Left kidney (tissue), 1 donor: ENCODE measurements at regions not wholly inside any gene's neighbourhood (a gene's known extent, or its start where the extent isn't known, plus 50 kb on each side); places are given as distances from the start of the nearest gene placed in this dataset.

Source experiments
- DNase-seq: peaks from one replicate; pipeline ENCODE4 v3.0.0-alpha.2; 2013

DNA sequence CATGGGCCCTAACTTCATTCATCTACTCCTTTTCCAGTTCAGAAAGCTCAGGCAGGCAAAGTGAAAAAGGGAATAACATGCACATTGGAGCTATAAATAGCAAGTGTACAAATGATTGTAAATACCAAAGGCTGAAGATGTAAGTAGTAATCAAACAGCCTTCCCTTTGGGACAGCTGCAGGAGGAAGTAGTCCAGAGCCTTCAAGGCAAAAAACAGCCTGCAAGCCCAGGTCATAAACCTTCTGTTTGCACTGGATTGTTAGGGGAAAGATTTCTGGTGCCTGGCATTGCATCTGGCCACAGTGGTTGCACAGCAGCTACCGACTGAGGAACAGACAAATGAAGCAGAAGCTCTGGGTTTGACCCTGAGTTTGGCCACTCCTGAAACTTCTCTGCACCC, 98.6 kb upstream of the PMFBP1 start:
- DNase-seq: no peak

DNA sequence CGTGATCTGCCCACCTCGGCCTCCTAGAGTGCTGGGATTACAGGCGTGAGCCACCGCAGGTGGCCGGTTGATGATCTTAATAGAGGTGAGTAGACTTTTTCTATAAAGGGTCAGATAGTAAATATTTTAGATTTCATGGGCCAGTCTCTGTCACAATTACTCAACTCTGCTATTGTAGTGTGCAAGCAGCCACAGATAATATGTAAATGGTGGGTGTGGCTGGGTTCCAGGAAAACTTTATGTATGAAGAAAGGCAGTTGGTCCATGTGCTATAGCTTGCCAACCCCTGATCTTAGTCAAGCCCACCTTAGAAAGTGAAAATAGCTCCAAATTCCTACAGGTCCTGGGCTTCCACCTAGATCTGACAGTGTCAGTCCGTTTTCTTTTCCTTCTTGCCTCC, 94.9 kb upstream of the PMFBP1 start:
- DNase-seq: no peak

DNA sequence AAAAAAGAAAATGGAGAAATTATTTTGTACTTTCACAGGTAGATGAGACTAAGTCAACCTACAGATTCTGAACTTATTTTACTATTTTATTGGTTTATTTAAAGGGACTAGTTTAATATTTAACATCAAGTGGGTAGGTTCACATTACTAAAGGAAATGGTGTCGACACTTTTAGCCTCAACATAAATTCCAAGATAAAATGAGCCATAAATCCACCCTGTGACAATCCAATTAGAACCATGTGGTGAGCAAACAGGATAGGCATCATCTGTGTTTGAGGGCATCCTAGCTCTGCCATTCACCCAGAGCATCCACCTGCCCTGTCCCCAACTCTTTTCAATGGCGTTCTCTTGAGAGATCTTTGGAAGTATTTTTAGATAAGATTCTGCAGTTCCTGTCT, 92.8 kb upstream of the PMFBP1 start:
- DNase-seq: no peak

DNA sequence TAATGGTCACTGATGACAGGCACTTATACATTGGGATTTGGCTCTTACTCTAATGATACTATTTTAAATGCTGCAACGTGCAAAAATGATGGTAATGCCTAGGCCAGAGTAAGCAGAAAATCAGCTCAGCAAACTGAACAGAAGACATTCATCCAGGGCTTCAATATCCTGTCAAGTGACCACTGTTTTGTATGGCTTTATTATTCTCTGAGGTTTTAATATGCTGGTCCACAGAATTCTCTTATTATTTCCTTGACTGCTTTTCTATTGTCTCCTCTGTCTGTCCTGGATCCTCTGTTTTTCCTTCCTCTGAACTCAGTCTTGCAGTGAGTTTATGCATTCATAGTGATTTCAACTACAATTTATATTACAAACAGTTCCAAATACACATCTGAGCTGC, 90.8 kb upstream of the PMFBP1 start:
- DNase-seq: no peak

DNA sequence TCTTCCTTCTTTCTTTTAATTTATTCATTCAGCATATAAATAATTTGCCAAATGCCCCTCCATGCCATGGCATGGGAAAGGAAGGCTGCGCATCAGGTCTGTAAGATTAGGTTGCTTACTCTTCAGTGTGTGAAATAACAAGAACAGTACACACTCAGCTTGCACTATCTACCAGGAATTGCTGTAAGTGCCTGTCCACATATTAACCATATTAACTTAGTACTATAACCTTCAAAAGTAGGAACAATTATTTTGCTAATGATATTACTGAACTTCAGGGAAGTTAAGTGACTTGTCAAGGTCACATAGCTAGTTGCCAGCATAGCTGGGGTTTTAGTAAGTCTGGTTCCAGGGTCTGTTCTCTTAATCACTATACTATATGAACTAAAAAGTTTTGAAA, 89.2 kb upstream of the PMFBP1 start:
- DNase-seq: no peak

DNA sequence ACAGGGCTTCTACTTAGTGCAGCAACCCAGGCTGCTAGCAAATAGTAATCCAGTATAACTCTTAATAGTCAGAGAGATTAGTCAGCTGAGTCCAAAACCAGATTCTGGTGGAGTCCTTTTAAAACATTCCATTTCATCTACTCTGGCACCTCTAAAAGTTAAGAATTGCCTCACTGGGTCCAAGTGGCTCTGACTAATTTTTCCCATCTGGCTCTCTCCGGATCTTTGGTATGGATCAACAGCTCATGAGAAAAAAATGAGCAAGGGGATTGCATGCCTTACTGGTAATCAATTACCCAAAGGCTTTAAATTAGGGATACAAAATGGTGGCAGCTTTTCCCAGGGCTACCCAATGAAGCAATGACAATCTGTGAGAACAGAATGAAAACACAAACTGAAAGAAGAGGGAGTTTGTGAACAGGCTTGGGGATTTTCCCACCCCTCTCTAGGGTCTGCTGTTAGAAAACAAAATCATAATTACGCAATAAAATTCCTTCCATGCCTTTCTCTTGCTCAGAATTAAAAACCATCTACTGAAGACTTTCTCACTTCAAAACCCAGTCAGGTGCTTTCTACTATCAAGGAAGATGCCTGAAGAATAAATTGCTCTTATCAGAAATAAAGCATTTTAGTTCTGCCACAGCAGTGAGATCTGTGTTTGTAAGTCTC, 84.6 kb upstream of the PMFBP1 start:
- DNase-seq: no peak

DNA sequence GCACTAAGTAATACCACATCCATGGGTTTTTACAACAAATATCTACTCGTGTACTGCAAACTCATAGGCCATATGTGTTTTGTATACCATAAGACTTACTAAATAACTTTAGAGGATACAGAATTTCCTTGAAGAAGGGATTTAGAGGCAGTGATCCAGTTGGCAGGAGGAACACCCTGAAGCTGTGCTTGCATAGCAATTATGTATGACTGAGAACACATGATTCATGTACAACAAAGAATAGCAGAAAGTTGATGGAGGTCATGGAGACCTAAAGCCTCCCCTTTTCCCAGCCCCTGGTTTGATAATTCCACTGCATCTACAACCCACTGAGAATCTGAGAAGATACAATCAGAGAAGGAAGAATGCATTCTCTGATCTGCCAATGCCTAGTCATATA, 83.8 kb upstream of the PMFBP1 start:
- DNase-seq: no peak

DNA sequence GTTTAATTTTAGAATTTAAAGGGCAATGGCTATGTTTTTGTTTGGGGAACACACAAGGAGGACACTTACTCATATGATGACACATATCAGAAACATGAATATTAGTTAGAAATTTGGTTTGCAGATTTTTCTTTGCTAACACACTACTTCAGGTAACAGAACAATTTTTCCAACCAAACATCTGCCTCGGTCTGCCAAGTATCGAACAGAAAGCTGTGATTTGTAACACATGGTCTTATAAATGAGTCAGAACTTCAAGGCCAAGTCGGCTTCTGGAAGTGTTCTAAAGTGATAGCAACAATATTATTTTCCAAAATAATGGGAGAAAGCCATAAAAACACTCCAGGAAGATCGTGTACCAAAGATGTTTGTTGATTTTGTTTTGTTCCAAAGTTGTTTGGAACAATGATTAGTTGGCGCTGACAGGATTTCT, 75.9 kb upstream of the PMFBP1 start:
- no peak for DNase-seq

DNA sequence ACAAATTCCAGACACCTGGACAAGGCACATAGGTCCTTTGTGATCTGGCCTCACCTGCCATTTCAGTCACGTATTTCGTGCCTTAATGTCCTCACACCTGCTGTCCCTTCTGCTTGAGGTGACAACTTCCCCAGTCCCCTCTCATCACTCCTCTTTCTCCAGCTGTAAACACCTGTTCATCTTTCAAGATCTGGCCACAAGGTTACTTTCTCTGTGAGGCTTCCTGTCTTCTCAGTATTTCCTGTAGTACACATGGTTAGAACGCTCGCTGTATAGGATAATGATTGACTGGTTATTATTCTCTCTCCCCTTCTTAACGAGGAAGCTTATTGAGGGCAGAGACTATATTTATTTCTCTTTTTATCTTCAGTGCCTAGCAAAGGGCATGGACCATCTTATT, 74.5 kb upstream of the PMFBP1 start:
- DNase-seq: no peak

DNA sequence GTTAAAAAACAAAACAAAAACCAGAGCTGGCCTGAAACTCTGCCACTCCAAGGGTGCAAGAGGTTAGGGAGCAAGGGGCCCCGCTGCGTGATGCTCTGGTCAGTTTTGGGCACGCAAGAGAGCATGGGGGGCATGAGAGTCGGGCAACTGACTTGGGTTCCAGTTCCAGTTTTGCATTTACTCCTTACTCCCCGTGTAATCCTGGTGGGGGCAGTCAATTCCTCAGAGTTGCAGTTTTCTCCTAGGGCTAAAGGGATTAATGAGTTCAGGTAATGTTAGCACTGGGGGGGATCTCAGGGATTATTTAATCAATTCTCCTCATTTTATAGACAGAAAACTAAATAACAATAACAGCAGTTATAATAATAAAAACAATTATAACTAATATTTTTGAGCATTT, 72.9 kb upstream of the PMFBP1 start:
- DNase-seq: no peak

DNA sequence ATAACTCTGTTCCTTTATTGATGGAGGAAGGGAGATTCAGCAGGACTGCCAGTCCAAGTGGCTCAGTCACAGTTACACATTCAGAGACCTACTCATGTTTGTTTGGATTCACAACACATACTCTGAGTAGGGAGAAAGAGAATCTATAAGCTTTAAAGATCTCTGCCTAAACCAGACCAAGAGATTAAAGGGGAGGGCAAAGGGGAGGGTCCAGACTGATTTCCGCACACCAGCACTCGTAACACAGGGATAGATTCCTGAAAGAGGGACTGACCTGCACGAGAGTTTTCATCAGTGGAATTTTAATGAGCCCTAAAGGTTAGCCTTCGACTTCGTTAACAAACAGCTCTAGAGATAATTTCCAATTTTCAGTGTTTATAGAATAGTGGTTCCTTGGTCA, 71.7 kb upstream of the PMFBP1 start:
- DNase-seq: no peak

DNA sequence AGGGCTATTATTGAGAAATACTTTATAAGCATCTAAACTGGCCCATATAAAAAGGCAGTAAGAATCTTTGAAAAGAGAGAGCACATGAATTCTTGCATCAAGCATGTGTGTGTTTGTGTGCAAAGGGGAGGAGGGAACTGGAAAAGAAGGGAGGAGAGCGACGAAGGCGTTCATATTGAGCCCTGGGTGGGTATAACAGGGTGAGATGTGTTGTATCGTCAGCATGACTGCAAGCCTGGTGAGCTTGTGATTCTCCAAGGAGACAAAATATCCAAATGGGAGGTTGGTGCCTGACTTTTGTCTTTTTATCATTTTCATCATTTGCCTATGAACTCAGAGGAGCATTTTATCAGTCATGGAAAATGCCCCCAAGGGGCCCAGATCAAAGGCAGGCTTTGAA, 70.8 kb upstream of the PMFBP1 start:
- DNase-seq: no peak

DNA sequence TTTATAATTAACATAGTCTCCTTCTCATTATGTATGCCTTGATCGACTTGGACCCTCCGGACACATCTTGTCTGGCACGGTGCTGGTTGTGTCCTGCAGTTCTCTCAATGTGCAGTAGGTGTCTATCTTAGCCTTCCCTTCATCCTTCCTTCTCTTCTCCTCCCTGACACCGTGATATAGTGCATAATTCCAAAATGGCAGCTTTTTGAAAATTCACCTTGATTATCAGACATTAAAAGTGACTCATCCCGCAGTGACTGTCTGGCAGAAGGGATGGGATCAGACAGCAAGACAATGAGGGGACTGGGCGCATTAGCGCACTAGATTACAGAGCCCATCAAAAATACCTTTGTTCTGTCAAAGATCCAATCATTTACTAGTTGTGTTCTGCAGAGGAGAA, 70.0 kb upstream of the PMFBP1 start:
- no peak for DNase-seq

DNA sequence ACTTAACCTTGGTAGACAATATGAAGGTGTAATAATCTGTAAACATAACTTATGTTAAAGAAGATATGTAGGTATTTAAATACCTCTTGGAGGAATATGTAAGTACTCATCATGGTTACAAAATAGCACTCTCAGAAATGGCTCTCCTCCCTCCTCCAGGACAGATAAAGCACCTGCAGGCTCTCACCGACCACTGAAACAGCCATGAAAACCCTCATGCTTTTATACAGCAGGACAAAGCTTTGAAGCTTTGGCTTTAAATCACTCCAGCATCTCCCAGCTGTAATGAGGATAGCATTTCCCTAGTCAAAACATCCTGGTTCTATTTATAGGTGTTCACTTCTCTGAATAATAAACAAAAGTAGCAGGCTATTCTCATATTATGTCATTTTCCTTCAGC, 69.1 kb upstream of the PMFBP1 start:
- no peak for DNase-seq

DNA sequence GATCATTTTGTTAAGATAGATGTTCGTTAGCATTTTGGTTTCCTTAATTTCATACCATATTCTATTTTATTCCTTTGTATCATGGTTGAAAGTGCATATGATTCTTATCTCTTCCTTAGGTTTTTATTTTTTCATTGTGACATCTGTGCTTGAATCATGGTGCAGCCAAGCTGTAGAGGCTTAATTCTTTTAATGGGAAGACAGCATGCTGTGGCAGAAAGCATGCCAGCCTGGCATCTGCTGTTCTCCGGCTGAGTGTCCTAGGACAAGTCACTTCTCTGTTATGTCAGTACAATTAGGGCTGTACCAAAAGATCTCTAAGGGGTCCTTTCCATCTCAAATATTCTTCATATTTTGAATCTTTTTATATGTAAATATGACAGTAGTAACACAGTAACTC, 68.5 kb upstream of the PMFBP1 start:
- no peak for DNase-seq

DNA sequence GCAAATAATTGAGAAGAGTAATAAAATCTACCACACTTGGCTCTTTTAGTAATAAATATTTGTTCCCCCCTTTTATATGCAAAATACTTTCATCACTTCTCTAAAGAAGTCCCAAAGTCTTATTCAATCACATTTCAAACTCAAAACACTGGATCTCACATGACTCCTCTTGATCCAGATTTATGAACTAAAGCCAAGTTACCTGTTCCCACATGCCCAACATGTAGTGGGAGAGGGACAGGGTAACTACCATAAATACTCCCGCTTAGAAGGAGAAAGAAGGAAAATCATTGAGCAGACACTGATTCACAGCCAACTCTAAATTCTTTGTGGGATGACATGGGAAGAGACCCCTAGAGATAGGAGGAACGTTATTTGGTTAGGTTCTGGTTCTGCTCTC, 64.9 kb upstream of the PMFBP1 start:
- DNase-seq: no peak

DNA sequence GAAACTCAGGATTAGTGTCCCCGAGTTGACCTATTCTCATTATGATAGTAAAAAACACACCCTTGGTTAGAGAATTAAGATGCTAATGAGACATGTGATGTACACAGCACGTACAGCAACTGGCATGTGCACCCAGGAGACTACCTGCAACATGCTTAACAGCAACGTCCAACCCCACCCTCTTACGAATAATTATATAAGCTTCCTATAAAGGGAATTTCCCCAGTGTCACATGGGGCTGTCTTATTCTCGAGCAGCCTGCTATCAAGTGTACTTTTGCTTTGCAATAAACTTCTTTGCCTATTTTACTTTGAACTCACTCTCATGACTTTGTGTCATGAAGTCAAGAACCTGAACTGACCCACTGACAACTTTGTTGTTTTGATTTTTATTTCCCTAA, 62.4 kb upstream of the PMFBP1 start:
- no peak for DNase-seq

DNA sequence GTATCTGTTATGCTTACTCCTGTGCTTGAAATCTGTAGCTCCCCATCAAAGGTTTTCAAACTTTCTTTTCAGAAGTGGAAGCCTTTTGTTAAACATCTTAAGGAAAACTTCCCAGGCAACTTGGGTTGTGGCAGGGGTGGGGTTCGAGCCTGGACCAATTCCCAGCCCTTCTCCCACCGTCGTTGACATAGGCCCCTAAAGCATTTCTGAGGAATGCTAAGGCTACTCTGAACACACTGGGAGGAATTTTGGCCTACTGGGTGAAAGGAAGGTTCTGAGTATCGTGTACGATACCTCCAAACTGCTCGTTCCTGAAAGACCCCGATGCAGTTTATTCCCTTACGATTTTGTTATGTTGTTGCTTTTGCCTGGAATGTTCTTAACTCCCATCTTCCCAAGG, 56.1 kb upstream of the PMFBP1 start:
- no peak for DNase-seq

DNA sequence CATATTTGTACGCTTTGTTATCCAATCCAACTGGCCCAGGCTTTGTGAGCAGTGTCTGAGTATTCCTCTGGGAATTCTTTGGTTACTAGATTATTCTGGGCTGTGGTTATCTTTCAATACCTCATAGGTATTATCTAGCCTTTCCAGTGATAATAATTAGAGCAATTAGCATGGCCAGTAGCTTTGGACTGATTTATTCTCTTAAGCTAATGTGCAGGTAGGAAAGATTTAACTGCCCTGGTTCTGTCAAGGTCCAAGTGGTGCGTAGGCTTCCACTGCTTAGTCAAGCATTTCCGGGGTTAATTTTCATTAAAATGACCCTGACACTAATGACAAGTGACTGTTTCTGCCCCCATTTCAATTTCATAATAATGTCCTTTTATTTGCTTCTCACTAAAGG, 54.2 kb upstream of the PMFBP1 start:
- DNase-seq: no peak

DNA sequence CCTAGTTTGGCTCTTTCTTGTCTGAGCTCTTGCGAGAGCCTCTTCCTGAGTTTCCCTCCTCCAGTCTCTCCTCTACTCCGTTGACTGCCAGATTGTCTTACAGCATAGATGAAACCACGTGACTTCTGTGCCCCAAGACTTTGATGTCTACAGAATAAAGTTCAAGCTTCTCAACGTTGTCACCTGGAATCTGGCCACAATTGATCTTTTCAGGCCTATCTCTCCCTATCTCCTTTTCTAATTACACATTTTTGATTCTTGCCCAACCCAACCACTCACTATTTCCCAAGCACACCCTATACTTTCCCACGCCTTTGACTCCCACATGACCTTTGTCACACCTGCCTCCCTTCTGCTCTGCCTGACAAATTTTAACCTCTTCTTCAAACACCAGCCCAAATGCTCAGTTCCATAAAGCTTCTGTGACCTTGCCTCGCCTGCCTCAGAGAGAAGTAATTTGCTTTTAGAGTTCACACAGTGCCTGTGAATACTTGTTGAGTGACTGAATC, 52.4 kb upstream of the PMFBP1 start:
- DNase-seq: no peak

DNA sequence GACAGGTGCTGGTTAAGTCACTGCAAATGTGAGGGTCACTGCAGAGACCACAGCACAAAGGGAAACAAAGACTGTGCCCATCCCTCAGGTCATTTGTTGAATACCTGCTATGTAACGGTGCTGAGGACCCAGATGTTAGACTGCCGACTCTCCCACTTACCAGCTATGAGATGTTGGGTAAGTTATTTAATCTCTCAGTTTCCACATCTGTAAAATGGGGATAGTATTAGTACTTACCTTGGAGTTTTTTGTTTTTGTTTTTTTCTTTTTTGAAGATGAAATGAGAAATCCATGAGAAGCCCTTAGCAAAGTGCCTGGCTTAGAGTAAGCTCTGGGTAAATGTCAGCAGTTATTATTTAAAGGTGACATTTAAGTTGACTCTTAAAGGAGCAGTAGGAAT, 50.5 kb upstream of the PMFBP1 start:
- no peak for DNase-seq
